Stimulated activated CD4-positive, alpha-beta T cell treated with anti-CD3 and anti-CD28 coated beads, Interleukin-4, amount 100 ng/mL, for 4 hours (primary cell): ENCODE measurements at regions not wholly inside any gene's neighbourhood (a gene's known extent, or its start where the extent isn't known, plus 50 kb on each side); places are given as distances from the start of the nearest gene placed in this dataset.
"Not testable (repeated sequence)": the region's sequence is repeated elsewhere in the genome, so short reads cannot be mapped to it uniquely, and the experiment has no call there.

Experiments used
- DNase-seq, 2 experiments: peaks; one replicate each; pipeline ENCODE4 v3.0.0-alpha.2; 2020

DNA sequence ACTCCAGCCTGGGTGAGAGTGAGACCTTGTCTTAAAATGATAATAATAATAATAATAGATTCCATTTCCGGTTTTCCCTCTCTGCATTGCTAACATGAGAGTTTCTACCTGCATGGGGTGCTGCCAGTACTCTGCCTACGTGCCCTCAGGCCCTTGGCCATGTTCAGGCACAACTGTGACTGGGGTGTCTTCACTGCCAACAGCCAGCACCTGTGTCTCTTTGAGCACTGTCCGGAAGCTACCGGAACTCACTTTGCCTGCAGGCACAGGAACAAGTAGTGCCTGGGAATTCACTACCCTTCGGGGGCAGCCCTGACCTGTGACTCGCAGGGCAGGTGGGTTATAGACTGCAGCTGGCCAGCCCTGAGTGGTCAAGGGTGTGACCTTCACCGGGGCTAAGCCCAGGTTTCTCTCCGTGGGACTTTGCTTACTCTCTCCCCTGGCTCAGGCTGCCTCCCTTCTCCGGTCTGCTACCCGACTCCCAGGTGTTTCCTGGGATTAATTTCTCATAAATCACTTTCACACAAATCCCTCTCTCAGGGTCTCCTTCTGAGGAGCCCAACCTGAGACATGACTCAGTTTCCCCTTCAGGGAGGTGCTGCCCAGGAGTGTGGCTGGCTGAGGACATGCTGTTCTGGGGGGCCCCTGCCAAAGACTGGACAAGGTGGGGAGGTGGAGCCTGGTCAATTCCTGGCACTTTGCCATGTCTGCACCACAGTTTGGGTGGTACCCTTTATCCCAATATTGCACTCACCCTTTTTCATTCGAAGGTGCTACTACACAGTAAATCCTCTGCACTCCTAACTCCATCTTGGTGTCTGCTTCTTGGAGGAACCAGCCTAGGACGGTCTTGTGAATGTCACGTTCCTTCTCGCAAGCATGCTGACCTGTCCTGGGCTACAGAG, 79.5 kb upstream of the RALGAPA2 start:
- DNase-seq: no peak

DNA sequence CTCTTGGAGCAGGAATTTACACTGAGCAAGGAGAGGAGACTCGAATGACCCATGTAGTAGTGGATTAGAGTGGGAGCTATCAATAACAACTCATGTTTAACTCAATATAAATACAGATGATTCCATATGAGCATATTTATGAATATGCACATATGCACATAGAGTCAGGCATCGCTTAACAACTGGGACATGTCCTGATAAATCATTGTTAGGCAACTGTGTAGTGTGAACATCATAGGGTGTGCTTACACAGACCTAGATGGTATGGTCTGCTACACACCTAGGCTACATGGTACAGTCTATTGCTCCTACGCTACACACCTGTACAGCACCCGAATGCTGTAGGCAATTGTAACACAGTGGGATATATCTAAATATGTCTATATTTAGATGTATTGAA, 75.9 kb upstream of the RALGAPA2 start:
- no peak for DNase-seq

DNA sequence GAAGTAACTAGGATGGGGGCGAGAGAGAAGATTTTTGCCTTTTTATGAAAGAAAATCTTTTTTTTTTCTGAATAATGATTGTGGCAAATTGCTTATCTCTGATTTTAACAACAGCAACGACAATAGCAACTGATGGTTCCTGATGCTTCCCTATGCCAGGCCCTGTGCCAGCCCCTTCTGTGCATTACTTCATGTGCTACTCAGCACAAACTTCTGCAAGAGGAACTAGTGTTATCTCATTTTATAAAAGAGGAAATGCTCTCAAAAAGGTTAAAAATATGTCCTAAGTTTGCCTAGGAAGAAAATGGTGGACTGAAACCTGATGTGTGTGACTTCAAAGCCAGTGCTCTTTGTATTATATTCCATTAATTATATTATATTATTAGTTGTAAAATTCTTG, 74.0 kb upstream of the RALGAPA2 start:
- no peak for DNase-seq

DNA sequence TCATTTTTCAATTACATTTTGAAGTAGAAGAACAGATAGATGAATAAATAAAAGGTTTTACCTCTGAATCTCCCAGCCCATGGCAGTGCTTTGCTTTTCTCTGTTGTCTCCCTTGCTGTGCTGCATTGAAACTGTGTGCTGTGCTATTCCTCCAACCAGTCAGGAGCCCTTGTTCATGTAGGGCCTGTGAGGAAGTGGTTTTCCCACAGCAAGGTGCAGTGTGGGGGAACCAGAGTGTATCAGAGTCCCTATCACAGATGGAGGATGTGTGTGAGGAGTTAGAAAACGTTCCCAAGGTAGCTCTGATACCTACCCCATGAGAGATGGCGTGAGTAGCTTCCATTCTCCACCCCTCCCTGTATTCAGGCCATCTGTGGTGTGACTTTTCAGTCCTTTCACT, 72.8 kb upstream of the RALGAPA2 start:
- no peak for DNase-seq

DNA sequence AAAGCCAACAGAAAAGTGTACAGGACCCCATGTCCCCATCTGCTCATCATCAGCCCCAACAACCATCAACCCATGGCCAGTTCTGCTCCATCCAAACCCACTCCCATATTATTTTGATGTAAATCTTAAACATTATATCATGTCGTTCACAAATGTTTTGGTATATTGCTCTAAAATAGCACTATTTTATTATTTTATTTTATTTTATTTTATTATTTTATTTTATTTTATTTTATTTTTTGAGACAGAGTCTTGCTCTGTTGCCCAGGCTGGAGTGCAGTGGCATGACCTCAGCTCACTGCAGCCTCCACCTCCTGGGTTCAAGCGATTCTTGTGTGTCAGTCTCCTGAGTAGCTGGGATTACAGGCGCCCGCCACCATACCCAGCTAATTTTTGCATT, 72.0 kb upstream of the RALGAPA2 start:
- not testable (repeated sequence) for DNase-seq

DNA sequence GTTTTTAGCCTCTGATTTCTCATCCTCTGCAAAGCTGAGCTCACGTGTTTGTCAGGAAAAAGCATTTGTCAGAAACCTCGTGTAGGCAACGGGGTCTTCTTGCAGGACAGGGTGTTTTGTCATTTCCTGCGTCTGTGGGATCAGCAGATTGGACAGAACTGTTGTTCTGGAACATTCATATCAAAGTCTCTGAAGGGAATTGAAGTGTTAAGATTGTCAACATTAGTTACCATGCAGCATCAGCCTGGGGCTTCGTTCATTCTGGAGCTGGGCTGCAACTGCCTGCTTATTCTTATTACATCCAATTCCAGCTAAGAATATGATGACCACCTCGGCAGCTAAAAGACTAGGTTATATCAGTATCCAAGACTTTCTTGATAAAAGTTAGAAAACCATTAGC, 71.0 kb upstream of the RALGAPA2 start:
- no peak for DNase-seq

DNA sequence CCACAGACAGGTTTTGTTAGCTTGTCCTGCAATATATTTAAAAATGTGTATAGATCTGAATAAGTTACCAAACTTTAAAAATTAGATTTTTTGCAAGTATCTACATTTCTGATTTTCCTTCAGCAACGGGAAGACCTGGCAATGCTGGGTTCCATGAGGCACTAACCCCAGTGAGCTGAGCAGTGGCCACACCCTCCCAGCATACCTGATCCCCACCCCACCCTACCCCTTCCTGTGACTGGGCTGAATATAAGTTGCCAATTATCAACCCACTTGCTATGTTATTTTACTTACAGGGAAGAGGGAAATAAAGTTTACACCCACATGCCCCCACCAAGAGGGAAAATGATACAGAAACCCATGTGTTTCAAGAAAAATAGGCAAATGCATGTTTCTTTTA, 70.3 kb upstream of the RALGAPA2 start:
- DNase-seq: no peak

DNA sequence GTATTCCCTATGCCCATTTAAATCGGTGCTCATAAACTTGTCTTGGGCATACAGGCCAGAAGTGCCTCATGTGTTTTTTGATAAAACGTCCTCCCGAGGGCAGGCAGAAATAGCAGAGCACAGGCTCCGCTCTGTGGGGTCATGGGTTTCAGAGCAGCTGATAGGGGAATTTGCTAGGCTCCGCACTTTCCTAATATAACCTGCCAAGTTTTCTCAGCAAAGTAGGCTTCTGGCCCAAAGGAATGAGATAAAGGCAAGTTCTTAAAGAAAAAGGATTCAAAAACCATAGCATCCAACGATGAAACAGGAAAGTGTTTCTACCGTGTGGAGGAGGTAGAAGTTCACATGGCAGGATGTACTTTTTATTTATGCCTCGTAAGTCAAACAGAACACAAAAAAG, 69.8 kb upstream of the RALGAPA2 start:
- no peak for DNase-seq

DNA sequence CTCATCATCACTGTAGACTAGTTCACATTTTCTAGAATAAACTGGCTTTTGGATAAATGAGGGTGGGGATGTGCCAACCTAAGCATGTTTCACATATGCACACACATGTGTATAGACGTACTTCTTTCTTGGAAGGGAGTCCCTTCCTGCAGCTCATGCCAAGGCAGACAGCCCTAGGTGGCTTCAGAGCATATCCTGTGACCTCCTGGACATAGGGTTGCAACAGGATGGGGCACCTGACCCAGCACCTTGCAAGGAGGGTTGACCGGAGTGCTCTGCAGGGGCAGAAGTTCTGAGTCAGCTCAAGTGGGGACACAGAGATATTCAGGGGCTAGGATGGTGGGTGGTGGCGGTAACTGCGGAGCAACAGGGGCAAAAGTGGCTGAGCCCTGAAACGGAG, 68.6 kb upstream of the RALGAPA2 start:
- no peak for DNase-seq

DNA sequence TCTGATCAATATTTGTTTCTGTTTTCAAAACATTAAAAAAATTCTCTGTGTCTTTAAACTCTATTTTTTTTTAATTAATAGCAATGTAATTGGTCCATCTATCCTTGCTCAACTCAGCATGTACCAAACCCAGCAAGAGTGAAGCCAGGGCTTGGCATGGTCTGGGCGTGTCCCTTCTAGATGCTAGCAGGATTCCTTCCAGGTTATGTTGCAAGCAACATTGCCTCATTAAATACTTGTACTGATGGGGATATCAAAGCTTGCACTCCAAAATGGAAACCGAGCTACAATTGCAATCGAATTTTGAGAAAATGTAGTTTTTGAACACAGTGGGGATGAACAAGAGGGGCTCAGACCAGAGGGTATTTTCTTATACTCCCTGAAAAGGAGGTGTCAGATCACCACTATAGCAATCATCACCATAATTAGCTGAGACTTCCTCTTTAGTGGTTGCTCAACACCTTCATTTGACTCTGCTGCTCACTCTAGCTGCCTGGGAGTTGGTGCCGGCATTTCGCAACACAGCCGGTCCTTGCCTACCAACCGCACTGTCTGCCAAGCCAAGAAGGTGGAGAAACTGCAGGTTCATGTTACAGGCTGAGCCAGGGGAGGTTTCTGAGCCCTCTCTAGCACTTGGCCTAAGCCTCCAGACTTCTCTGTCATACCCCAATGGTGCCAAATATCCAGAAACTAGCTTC, 67.8 kb upstream of the RALGAPA2 start:
- DNase-seq: no peak

DNA sequence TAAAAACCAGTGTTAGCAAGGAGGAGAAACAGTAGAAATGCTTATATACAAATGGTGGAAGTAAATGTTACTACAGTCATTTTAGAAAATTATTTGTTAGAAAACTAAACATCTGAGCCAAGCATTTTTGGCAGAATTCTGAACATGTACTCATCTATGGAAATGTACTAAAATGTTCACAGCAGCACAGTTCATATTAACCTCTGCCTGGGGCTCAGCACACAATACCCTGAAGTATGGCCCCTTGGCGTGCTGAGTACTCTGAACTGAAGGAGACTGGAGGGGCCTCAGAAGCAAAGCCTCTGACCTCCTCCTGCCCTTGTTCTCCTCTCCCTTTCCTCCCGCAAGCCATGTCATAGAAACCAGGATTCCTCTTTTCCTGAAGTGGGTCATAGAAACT, 66.2 kb upstream of the RALGAPA2 start:
- DNase-seq: no peak

DNA sequence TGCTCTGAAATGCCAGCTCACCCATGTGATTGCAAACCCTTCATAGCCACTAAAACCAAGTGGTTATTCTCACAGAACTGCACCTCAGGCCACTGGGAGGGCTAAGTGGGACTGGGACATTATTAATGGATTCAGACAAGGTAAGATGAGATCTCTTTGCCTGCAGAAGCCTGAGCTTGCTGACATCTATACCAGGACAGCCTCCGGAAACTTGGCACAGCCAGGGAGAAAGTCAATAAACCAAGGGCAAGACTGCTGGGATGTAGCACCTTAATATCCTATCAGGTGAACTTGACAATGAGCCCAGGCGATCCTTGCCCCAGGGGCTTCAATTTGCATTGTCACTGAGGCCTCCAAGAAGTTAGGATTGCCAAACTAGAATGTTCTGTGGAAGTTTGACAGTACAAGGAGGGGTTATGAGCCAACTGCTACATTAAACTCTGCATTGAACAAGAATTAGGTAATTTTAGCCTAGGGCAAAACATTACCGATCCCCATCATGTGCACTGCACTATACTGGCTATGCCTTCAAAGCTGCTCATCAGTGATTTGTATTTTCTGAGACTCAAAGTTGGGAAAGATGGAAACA, 60.1 kb upstream of the RALGAPA2 start:
- no peak for DNase-seq

DNA sequence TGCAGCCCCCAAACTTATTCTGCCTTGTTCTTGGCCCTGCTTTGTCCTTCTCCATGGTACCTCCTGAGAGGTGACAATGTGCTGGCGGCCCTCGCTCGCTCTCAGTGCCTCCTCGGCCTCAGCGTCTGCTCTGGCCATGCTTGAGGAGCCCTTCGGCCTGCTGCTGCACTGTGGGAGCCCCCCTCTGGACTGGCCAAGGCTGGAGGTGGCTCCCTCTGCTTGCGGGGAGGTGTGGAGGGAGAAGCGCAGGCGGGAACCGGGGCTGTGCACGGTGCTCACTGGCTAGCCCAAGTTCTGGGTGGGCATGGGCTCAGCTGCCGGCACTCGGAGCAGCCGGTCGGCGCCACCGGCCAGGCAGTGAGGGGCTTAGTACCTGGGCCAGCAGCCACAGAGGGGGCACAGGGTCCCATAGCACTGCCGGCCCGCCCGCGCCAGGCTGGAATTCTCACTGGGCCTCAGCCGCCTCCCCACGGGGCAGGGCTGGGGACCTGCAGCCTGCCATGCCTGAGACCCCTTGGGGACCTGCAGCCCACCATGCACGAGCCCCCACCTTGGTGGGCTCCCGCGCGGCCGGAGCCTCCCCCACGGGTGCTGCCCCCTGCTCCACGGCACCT, 55.9 kb upstream of the RALGAPA2 start:
- DNase-seq: no peak

DNA sequence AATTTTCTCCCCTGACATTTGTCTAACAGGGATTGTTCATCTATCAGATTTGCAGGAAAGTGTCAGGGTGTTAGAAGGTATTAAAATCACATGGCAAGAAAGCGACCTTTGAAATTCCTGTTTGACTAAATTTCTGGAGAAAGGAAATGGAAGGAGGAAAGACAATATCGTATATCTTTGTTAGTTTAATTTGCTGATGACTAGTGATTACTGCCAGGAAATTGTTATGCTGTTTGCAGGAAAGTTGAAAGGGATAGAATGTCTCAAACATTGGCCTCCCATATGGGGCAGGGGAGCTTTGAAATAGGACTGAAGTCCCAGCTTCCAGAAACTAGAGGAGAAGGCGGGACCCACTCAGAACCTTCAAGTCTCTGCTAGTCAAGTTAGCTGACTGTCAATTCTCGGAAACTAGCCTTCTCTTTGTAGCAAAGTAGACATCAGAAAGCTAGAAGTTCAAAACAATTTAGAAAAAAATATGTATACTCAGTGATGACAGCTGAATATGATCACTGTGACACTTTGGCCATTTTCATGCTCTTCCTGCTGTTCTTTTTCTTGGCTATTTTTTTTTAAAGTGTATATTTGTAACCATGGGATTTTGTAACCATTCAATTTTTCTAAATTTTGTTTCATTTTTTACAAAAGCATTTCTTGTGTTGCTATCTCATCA, 53.4 kb upstream of the RALGAPA2 start:
- DNase-seq: no peak

DNA sequence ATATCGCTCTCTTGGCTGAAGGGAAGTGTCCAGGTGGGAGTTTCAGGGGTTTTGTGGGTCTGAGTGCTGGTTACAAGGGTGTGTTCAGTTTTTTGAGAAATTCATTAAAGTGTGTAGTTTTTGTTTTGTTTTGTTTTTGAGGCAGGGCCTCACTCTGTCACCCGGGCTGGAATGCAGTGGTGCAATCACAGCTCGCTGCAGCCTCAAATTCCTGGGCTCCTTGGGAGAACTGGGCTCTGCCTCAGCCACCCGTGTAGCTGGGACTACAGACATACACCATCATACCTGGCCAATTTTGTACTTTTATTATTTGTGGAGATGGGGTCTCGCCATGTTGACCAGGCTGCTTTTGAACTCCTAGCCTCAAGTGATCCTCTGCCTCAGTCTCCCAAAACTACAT, 51.2 kb upstream of the RALGAPA2 start:
- DNase-seq: no peak
